ENCODE measurements at regions not wholly inside any gene's neighbourhood (a gene's known extent, or its start where the extent isn't known, plus 50 kb on each side); places are given as distances from the start of the nearest gene placed in this dataset.

GRCh38 chr6:165956874-165957273, 210.8 kb downstream of the TBXT start:
- TF ChIP-seq FOXA1 (IDR thresholded peaks at IDR 0.05) (no peak), TARDBP (IDR thresholded peaks at IDR 0.05) (no peak), HDGF (IDR thresholded peaks at IDR 0.05; ENCODE audit: borderline replicate concordance) (no peak), NFRKB (IDR thresholded peaks at IDR 0.05) (no peak), ARNT (IDR thresholded peaks at IDR 0.05) (no peak)

Measured in HEK293T (cell line).